H1 (cell line): ENCODE measurements at regions not wholly inside any gene's neighbourhood (a gene's known extent, or its start where the extent isn't known, plus 50 kb on each side); places are given as distances from the start of the nearest gene placed in this dataset.
A peak's percentile ranks its signal among the peaks of the same experiment; 100 is the strongest.

Source experiments
- CTCF ChIA-PET: fragments of 300-600 bp; sonication (Branson Sonifier 250); formaldehyde crosslinking; loops from one replicate; lab custom pipeline; 2021; ENCODE audit not compliant: partially characterized antibody; lab: Charles Lee
- POLR2A ChIA-PET: fragments of 300-600 bp; sonication (Branson Sonifier 250); formaldehyde crosslinking; loops from one replicate; lab custom pipeline; 2021; ENCODE audit warnings: inconsistent platforms; ENCODE audit not compliant: partially characterized antibody; lab: Charles Lee
- DNase-seq, 2 experiments: peaks; one replicate each; pipeline versions ENCODE4 v3.0.0 to v3.0.0-alpha.2; 2010 to 2022; ENCODE audit warnings: low spot score in 2 of 2, low read depth in 1 of 2, mixed read lengths in 1 of 2
- FAIRE-seq: peaks from 2 replicates; lab custom pipeline; 2011; peaks lifted over from hg19 to GRCh38; lab: Jason Lieb, UNC
- H2AFZ ChIP-seq: 2 replicates; pipeline ENCODE4 v1.8.1; 2012; ENCODE audit warnings: low read length, inconsistent platforms
- H2AK5ac ChIP-seq: 2 replicates; pipeline ENCODE4 v1.6.1; 2013; ENCODE audit warnings: low read depth, low read length
- H2BK120ac ChIP-seq: replicated peaks from 2 replicates; pipeline ENCODE3; 2013; ENCODE audit warnings: low read depth, low read length, inconsistent platforms
- H2BK12ac ChIP-seq: 2 replicates; pipeline ENCODE4 v1.6.1; 2013; ENCODE audit warnings: low read depth, low read length
- H2BK15ac ChIP-seq: 2 replicates; pipeline ENCODE4 v1.6.1; 2013; ENCODE audit warnings: low read length
- H2BK20ac ChIP-seq: 2 replicates; pipeline ENCODE4 v1.6.1; 2013; ENCODE audit warnings: low read length
- H2BK5ac ChIP-seq: 2 replicates; pipeline ENCODE4 v1.6.1; 2013; ENCODE audit warnings: low read depth, low read length
- H3K14ac ChIP-seq: 2 replicates; pipeline ENCODE4 v1.6.1; 2013; ENCODE audit warnings: inconsistent platforms; ENCODE audit not compliant: insufficient read length
- H3K18ac ChIP-seq: 2 replicates; pipeline ENCODE4 v1.6.1; 2013; ENCODE audit warnings: low read length; ENCODE audit errors: extremely low read depth
- H3K23ac ChIP-seq: 2 replicates; pipeline ENCODE4 v1.6.1; 2013; ENCODE audit warnings: inconsistent platforms; ENCODE audit not compliant: insufficient read length
- H3K23me2 ChIP-seq: 2 replicates; pipeline ENCODE4 v1.6.1; 2013; ENCODE audit warnings: low read depth, low read length
- H3K27ac ChIP-seq: 2 replicates; pipeline ENCODE4 v1.6.1; 2011; ENCODE audit warnings: low read depth, low read length, inconsistent platforms
- H3K27me3 ChIP-seq, 4 experiments: replicated peaks in 1 of 4; 1 replicate in 1 of 4; 2 replicates in 3 of 4; pipeline versions ENCODE4 v1.6.1 to v1.8.1; 2011 to 2013; ENCODE audit warnings: low read length in 3 of 4, mild to moderate bottlenecking in 3 of 4, inconsistent platforms in 2 of 4, mixed read lengths in 2 of 4, moderate library complexity in 1 of 4; ENCODE audit not compliant: control insufficient read depth in 3 of 4, insufficient read depth in 3 of 4; ENCODE audit errors: extremely low read depth in 1 of 4
- H3K36me3 ChIP-seq, 4 experiments: 2 replicates each; pipeline versions ENCODE4 v1.6.1 to v1.8.1; 2011 to 2013; ENCODE audit warnings: mild to moderate bottlenecking in 4 of 4, low read length in 3 of 4, moderate library complexity in 2 of 4, control low read depth in 1 of 4, inconsistent platforms in 1 of 4; ENCODE audit not compliant: insufficient read depth in 4 of 4, control insufficient read depth in 2 of 4
- H3K4ac ChIP-seq: replicated peaks from 2 replicates; pipeline ENCODE3; 2013; ENCODE audit warnings: low read length, low read depth, mixed read lengths, inconsistent platforms; ENCODE audit not compliant: insufficient read length
- H3K4me1 ChIP-seq, 4 experiments: replicated peaks in 1 of 4; 1 replicate in 1 of 4; 2 replicates in 3 of 4; pipeline versions ENCODE4 v1.6.1 to v1.8.1; 2011 to 2013; ENCODE audit warnings: low read length in 3 of 4, inconsistent platforms in 2 of 4, mixed read lengths in 1 of 4; ENCODE audit not compliant: insufficient read depth in 4 of 4, control insufficient read depth in 3 of 4
- H3K4me2 ChIP-seq, 2 experiments: 2 replicates each; pipeline versions ENCODE4 v1.6.1 to v1.8.1; 2011 to 2013; ENCODE audit warnings: low read depth in 2 of 2, low read length in 2 of 2, control low read depth in 1 of 2, inconsistent platforms in 1 of 2, mild to moderate bottlenecking in 1 of 2; ENCODE audit not compliant: insufficient read depth in 1 of 2
- H3K4me3 ChIP-seq, 4 experiments: fragments of 200-600, 300-600 bp in 1 of 4; sonication (generic), shearing (Covaris generic), sonication (Bioruptor Twin) in 1 of 4; 2 replicates each; pipeline versions ENCODE4 v1.5.1 to v1.8.1; 2011 to 2016; ENCODE audit warnings: low read length in 4 of 4, low read depth in 3 of 4, control low read depth in 2 of 4, inconsistent platforms in 2 of 4, mild to moderate bottlenecking in 2 of 4, mixed read lengths in 1 of 4, moderate library complexity in 1 of 4; ENCODE audit not compliant: insufficient read depth in 2 of 4; ENCODE audit errors: extremely low read depth in 1 of 4
- H3K56ac ChIP-seq: replicated peaks from 2 replicates; pipeline ENCODE3; 2013; ENCODE audit warnings: low read depth, mild to moderate bottlenecking, mixed read lengths, low read length, inconsistent platforms; ENCODE audit not compliant: insufficient read length
- H3K79me1 ChIP-seq: 2 replicates; pipeline ENCODE4 v1.6.1; 2013; ENCODE audit warnings: low read depth, low read length, control low read depth
- H3K79me2 ChIP-seq, 2 experiments: 2 replicates each; pipeline versions ENCODE4 v1.6.1 to v1.8.1; 2012 to 2013; ENCODE audit warnings: low read length in 2 of 2, mild to moderate bottlenecking in 2 of 2, inconsistent platforms in 1 of 2; ENCODE audit not compliant: insufficient read depth in 2 of 2, control insufficient read depth in 1 of 2
- H3K9ac ChIP-seq, 4 experiments: replicated peaks in 1 of 4; 1 replicate in 1 of 4; 2 replicates in 3 of 4; pipeline versions ENCODE4 v1.6.1 to v1.8.1; 2011 to 2013; ENCODE audit warnings: low read depth in 3 of 4, low read length in 3 of 4, control low read depth in 2 of 4, mild to moderate bottlenecking in 2 of 4, moderate library complexity in 2 of 4, inconsistent platforms in 1 of 4; ENCODE audit errors: extremely low read depth in 1 of 4
- H3K9me3 ChIP-seq, 2 experiments: 2 replicates each; pipeline versions ENCODE4 v1.6.1 to v1.8.1; 2012 to 2013; ENCODE audit warnings: mild to moderate bottlenecking in 2 of 2, moderate library complexity in 2 of 2, control low read depth in 1 of 2, inconsistent platforms in 1 of 2, low read depth in 1 of 2, low read length in 1 of 2, mixed read lengths in 1 of 2; ENCODE audit not compliant: insufficient read depth in 2 of 2
- H4K20me1 ChIP-seq, 2 experiments: replicated peaks in 1 of 2; 2 replicates each; pipeline versions ENCODE3 to v1.8.1; 2011 to 2013; ENCODE audit warnings: inconsistent platforms in 2 of 2, low read length in 2 of 2, mild to moderate bottlenecking in 1 of 2; ENCODE audit not compliant: insufficient read depth in 2 of 2, control insufficient read depth in 1 of 2
- H4K5ac ChIP-seq: 2 replicates; pipeline ENCODE4 v1.6.1; 2013; ENCODE audit warnings: low read length, low read depth, mixed read lengths, inconsistent platforms; ENCODE audit not compliant: insufficient read length
- H4K8ac ChIP-seq: 2 replicates; pipeline ENCODE4 v1.8.0; 2013; ENCODE audit warnings: mild to moderate bottlenecking, moderate library complexity, low read length, inconsistent platforms; ENCODE audit not compliant: insufficient read depth; ENCODE audit errors: extremely low read depth
- H4K91ac ChIP-seq: replicated peaks from 2 replicates; pipeline ENCODE3; 2013; ENCODE audit warnings: low read length, mixed read lengths, inconsistent platforms; ENCODE audit not compliant: insufficient read length
- BRCA1 ChIP-seq: IDR thresholded peaks from 2 replicates; pipeline ENCODE4 v1.6.1; 2012; ENCODE audit warnings: low read depth, low read length, improper control_type of control experiment
- FOSL1 ChIP-seq: IDR thresholded peaks from 2 replicates; pipeline ENCODE4 v1.6.1; 2011; ENCODE audit warnings: mild to moderate bottlenecking, low read depth, low read length, moderate library complexity; ENCODE audit not compliant: insufficient read depth
- GABPA ChIP-seq: IDR thresholded peaks from 2 replicates; pipeline ENCODE4 v1.6.1; 2011; ENCODE audit warnings: mild to moderate bottlenecking, low read length, moderate library complexity, borderline replicate concordance; ENCODE audit not compliant: insufficient read depth
- KDM5A ChIP-seq: fragments of 200-600 bp; IDR thresholded peaks from 2 replicates; pipeline ENCODE4 v1.7.1; 2012; ENCODE audit warnings: mild to moderate bottlenecking, low read length, inconsistent platforms, mixed read lengths
- NRF1 ChIP-seq: IDR thresholded peaks from 2 replicates; pipeline ENCODE4 v1.6.1; 2011; ENCODE audit warnings: mild to moderate bottlenecking, low read depth, low read length, improper control_type of control experiment
- POLR2A ChIP-seq, 2 experiments: IDR thresholded peaks; 1 replicate in 1 of 2; 2 replicates in 1 of 2; pipeline ENCODE4 v1.6.1; 2011; ENCODE audit warnings: low read depth in 2 of 2, low read length in 2 of 2, mild to moderate bottlenecking in 2 of 2; ENCODE audit errors: control extremely low read depth in 1 of 2
- SP4 ChIP-seq: IDR thresholded peaks from 2 replicates; pipeline ENCODE4 v1.6.1; 2012; ENCODE audit warnings: low read length, inconsistent platforms
- WGBS, 2 experiments: shearing (Covaris generic) in 1 of 2; methylation state at CpG; one replicate each; pipeline versions ENCODE4 v1.1.6 to v1.1.7; 2013 to 2015; ENCODE audit warnings: low lambda C conversion rate in 2 of 2, mixed read lengths in 2 of 2, inconsistent platforms in 1 of 2, low coverage in 1 of 2, missing lambda C conversion rate in 1 of 2; ENCODE audit not compliant: insufficient replicate concordance in 2 of 2, insufficient coverage in 1 of 2, insufficient read length in 1 of 2; ENCODE audit errors: extremely low coverage in 1 of 2, missing lambda C conversion rate in 1 of 2; 5-methylcytosine and 5-hydroxymethylcytosine counted together
- TF ChIP-seq, protein P1 (sequence below): IDR thresholded peaks from 2 replicates; pipeline ENCODE4 v1.6.1; 2012; ENCODE audit warnings: low read length, inconsistent platforms

GRCh38 chr2:7539760-7540159 is 622.5 kb downstream of the RNF144A start:
- no peak overlapping the region for H4K8ac ChIP-seq
- H4K5ac ChIP-seq = no peak overlapping the region
- H2AK5ac ChIP-seq = no peak overlapping the region
- no peak overlapping the region for H3K18ac ChIP-seq
- H3K56ac ChIP-seq = no peak overlapping the region
- H2BK5ac ChIP-seq = no peak overlapping the region
- H2AFZ ChIP-seq = peak overlapping the region; percentile 93
- no peak overlapping the region for H2BK20ac ChIP-seq
- no peak overlapping the region for H3K4ac ChIP-seq
- no peak overlapping the region for H3K4me3 ChIP-seq
- no peak overlapping the region for H4K91ac ChIP-seq
- no peaks in the 10 kb centered on the region; a peak in 1 of 4 replicates for H3K9me3 ChIP-seq
- H3K36me3 ChIP-seq = no peaks in the 10 kb centered on the region
- H3K79me1 ChIP-seq = no peaks in the 10 kb centered on the region
- no peaks in the 10 kb centered on the region for H3K4me1 ChIP-seq
- H2BK15ac ChIP-seq = no peak overlapping the region
- no peak overlapping the region for H2BK120ac ChIP-seq
- H3K23ac ChIP-seq = no peak overlapping the region
- ChIA-PET CTCF (interaction anchor here (0.6 to 1.5 kb wide), 2 partner anchors 22 to 317 kb away, joined by 3 to 4 read pairs; no protein-coding TSS in a partner anchor), POLR2A (no interaction called here)
- FAIRE-seq (no peak), DNase-seq (no peak)
- no peaks in the 10 kb centered on the region for H3K27me3 ChIP-seq
- H3K9ac ChIP-seq = no peak overlapping the region
- WGBS, 2 experiments = 94% methylated on average over 5 of the region's 5 CpGs; no CpG with 5 or more reads in 1 of the 2 experiments
- H3K14ac ChIP-seq = no peak overlapping the region
- H3K79me2 ChIP-seq = no peaks in the 10 kb centered on the region
- TF ChIP-seq GABPA (no peak), KDM5A (no peak), POLR2A (IDR thresholded peaks at IDR 0.05; ENCODE audit: control extremely low read depth in 1 of 2, low read depth in 2 of 2, low read length in 2 of 2) (no peak), NRF1 (no peak), FOSL1 (no peak), BRCA1 (no peak), SP4 (no peak)
- TF ChIP-seq, protein P1, sequence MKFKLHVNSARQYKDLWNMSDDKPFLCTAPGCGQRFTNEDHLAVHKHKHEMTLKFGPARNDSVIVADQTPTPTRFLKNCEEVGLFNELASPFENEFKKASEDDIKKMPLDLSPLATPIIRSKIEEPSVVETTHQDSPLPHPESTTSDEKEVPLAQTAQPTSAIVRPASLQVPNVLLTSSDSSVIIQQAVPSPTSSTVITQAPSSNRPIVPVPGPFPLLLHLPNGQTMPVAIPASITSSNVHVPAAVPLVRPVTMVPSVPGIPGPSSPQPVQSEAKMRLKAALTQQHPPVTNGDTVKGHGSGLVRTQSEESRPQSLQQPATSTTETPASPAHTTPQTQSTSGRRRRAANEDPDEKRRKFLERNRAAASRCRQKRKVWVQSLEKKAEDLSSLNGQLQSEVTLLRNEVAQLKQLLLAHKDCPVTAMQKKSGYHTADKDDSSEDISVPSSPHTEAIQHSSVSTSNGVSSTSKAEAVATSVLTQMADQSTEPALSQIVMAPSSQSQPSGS = no peak
- no peaks in the 10 kb centered on the region for H4K20me1 ChIP-seq
- no peak overlapping the region for H3K27ac ChIP-seq
- H3K4me2 ChIP-seq = no peak overlapping the region
- H2BK12ac ChIP-seq = no peak overlapping the region
- H3K23me2 ChIP-seq = no peaks in the 10 kb centered on the region; the same call in 1 of the 2 replicates
